Umbilical cord (tissue), 1 donor: ENCODE measurements at regions not wholly inside any gene's neighbourhood (a gene's known extent, or its start where the extent isn't known, plus 50 kb on each side); places are given as distances from the start of the nearest gene placed in this dataset.
A peak's percentile ranks its signal among the peaks of the same experiment; 100 is the strongest.
"Not testable (repeated sequence)": the region's sequence is repeated elsewhere in the genome, so short reads cannot be mapped to it uniquely, and the experiment has no call there.

Experiments
- DNase-seq: peaks from one replicate; pipeline ENCODE4 v3.0.0-alpha.2; 2015; ENCODE audit warnings: low spot score

- no peak for DNase-seq
These were observed 184.5 kb upstream of the FBN2 start for GRCh38 chr5:128722551-128722950.

DNA sequence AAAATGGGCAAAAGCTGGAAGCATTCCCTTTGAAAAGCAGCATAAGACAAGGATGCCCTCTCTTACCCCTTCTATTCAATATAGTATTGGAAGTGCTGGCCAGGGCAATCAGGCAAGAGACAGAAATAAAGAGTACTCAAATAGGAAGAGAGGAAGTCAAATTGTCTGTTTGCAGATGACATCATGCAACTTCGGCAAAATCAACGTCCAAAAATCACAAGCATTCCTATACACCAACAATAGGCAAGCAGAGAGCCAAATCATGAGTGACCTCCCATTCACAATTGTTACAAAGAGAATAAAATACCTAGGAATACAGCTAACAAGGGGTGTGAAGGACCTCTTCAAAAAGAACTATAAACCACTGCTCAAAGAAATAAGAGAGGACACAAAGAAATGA lies 192.0 kb upstream of the FBN2 start:
- DNase-seq: not testable (repeated sequence)

DNA sequence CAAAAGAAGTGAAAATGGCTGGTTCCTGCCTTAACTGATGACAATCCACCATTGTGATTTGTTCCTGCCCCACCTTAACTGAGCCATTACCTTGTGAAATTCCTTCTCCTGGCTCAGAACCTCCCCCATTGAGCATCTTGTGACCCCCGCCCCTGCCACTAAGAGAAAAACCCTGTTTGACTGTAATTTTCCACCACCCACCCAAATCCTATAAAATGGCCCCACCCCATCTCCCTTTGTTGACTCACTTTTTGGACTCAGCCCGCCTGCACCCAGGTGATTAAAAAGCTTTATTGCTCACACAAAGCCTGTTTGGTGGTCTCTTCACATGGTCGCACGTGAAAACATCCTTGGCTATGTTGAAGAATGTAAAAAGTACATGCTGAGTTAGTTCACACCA lies 197.6 kb upstream of the FBN2 start:
- not testable (repeated sequence) for DNase-seq

DNA sequence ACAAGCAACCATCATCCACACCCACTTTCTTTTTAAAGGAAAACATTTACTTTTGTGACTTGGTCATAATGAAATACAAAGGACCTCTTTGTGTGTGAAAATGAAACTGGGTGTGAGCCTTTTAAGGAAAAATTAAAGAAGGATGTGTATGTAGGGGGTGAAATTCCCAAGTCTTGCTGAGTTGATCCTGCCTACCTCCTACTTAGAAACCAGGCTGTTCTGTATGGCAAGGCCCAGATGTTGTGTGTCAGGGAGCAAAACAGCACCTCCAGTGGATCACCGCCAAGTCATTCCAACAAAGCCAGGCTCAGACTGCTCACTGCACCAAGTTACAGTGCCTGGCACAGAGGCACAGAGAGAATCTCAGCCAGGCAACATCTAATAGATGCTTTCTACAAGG lies 198.5 kb upstream of the FBN2 start:
- peak; percentile 26 for DNase-seq

DNA sequence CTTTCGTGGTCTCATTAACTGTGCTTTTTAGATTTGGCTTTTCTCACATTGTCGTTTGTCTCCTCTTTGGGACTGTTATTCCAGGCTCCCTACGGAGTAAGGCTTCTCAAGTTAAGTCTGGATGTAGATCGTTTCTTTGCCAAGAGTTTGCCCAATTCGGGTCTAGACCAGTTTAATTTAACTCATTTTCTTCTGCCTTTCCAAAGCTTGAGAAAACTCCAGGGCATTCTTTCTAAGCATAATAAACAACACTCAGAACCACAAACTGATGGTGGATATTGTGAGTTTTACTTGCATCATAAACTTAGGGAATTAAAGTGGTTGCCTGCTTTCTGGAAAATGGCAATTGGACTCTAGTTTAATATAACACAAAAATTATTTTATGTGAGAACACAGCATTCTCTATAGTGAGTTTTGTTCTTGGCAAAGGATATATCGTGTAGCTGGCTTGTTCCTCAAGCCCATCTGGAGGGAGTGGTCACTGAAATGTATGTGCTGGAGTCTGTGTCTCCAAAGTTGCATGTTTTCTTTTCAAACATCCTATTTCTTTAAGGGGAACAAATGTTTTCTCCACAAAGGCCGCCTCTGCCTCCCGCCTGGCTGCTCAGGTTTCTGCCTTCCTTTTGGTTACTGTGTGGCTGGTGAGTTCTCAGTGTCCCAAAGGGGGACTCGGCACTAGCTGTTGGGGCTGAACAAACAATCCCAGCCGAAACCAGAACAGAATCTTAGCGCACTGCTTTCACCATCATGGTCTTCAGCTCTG lies 211.3 kb upstream of the FBN2 start:
- DNase-seq: peak; percentile 64

DNA sequence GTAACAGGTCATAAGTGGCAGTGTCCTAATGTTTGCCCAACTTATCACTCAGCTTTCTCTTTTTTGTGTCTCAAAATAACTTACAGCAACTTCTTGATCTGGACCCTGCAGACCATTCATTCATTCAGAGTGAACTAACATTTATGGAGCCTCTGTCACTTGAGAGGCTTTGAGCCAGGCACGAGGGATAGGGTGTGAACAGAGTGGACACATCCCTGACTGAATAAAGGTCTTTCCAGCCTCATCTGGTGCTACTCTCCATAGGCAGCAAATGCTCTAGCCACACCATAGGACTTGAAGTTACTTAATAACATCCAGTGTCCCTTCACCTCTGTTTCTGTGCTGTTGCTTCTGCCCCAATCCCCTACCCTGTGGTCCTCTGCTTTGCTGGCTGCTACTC lies 212.1 kb upstream of the FBN2 start:
- no peak for DNase-seq

DNA sequence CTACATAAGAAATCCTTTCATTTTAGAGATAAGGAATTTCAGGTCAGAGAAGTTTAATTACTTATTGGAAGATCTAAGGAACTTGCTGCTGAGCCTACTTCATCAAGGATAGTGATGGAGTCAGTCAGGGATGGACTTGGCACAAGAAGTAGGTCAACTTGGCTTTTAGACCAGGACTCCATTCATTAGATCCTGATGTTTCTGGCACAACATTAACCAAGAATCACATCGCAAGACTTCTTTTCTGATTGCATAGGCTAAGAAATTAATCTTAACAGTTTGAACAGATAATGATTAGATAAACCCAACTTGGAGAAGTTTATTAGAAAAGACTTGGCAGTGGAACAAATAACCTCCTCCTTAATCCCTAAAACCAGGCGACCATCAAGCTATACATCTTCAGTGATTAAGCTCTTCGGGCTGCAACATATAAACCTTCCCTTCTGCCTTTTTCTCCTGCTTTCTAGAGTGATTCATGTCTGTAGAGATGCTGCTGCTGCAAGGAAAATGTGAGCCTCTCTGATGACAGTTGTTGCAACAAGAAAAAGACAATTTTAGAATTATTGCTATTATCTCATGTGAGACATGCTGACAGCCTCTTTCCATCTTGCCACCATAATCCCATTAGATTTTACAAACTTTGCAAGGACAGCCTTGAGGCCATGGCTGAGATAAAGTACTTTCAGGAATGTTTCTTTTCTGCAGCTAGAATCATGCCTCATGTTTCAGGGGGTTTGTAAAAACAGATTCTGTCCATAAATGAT lies 207.9 kb upstream of the SLC27A6 start:
- peak; percentile 98 for DNase-seq

DNA sequence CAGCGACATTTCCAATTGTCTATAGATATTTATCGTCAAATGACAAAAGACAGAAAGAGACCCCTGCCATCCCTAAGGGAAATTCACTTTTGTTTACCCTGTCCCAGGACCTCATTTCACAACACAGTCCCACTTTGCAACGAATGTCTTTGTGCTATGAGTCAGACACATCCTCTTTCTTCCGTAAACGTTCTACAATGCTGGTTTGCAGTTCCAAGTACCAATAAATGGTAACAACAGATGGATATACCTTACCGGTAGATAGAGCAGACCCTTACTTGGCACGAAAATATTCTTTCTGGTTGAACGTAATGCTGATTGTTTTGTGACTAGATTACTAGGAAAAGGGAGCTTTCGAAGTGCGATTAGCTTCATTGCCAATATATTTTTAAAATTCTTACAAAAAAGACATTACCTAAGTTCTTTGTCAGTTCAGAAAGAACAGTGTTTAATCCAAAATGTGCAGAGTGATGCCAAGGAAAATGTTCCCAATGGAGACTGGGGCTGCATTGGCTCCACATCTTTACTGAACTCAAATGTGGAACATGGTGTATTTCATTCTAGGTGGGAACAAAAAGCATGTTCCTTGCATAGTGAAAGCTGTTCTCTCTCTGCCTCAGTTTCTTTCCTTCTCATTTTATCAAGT lies 202.5 kb upstream of the SLC27A6 start:
- DNase-seq: no peak

DNA sequence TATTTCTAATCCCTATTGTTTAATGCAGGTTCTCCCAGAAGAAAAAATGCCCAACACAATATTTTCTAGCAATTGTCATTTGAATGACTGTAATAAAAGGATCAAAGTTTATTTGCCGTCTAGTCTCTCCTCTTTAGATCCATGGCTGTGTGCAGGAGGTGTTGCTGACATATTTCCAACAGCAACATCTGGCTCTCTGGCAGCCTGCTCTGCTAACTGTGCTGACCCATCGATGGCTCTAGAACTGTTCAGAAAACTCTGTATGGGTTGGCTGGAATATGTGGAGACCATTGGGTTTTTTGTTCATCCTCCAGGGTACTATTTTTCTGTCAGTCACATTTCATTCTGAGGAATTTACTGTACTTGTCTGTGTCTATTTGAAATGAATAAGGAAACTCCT lies 202.0 kb upstream of the SLC27A6 start:
- DNase-seq: peak; percentile 51

DNA sequence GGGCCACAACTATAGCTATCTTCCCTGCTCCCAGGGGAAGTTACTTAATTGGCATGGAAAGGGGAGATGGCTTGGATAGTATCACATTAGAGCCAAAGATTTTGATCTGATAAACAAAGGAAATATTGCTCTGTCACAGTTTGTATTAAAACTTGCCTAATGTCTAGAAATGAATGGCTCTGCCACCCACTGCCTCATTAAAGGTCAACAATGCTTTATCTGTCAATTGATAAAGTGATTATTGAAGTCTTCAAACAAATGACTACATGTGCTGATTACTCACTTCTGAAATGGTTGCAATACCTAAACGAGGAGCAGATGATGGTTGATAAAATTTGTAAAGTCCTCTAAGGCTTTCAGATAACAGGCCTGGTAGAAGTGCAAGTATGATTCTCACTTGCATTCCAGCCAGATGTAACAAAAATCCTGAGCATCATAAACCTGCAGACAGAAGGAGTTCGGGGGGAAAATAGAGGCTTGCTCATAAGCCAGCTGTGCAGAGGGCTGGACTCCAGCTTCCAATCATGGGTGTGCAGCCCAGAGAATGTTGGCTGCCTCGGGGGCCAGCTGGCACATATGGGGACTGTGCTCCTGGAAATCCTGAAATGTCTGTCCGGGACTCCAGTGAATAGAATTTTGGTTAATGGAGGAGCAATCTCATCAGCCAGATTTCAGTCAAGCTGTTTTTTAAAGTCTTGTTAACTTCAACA lies 200.5 kb upstream of the SLC27A6 start:
- DNase-seq: peak; percentile 64

- no peak for DNase-seq
These were observed 199.7 kb upstream of the SLC27A6 start for GRCh38 chr5:128765448-128766061.

DNA sequence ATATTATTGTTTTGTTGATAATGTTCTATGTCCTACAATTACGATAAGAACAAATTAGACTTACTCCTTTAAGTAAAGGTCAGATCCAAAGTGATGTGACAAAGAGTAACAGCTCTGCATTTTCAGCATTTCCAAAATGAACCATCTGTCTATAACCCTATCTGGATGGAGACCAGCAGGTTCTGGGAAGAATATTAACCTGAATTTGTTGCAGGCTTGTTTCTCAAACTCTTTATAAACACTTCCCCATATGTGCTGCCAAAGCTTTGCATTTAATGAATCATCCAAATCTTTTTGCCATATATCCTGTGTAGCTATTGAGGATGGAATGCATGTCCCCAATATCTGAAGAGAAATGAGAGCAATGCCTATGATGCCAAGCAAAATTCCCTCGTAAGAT lies 198.9 kb upstream of the SLC27A6 start:
- DNase-seq: no peak

DNA sequence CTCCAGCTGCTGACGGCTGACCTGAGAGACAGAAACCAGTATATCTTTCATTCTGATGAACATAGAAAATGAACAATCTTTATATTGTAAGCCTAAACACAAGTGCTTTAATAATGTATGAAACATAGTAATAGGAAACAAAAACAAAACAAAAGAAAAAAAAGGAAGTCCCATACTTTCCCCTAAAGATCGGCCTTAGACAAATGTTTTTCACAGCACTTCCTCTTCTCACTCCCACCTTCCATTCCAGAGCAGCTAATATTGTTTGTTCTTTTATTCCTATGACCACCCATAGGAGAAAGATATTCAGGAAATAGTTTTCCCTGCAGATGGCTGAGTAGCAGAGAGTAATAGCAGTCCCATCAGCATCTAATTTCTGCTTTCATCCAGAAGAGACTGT lies 194.4 kb upstream of the SLC27A6 start:
- DNase-seq: no peak

GRCh38 chr5:128772356-128772755 lies 192.9 kb upstream of the SLC27A6 start:
- no peak for DNase-seq

DNA sequence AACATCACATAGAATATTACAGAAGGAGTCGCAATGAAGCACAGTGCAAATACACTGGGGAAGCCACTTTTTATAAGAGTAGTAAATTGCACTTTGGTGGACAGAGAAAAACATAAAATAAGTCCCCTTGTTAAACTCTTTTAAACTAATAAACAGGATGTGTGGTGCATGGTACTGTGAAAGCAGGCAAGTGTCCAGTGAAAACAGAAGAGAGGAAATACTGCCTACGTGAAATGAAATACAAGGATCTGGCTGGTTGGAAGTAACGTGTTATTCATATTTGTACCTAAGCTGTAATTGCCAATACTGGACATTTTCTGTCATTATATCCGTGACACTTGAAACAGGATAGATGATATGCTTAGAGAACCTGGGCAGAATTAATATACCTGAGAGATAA lies 191.9 kb upstream of the SLC27A6 start:
- DNase-seq: no peak

- DNase-seq: no peak
These were observed 190.7 kb upstream of the SLC27A6 start for GRCh38 chr5:128774605-128775004.

DNA sequence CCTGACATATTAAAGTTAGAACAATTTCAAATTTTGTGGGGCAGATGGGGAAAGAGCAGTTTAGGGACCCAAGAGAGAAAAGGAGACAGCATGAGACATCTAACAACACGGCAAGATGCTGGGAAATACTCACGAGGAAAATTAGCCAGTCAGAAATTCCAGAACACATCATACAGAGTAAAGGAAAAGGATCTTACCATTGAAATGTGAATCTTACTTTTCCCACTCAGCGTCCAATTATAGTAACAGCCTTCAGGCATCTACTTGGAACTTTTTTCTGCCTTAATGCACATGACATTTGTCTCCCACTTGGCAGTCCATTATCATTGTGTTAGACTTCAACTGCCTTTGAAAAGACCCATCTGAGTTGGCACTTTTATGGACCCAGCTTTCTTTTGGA lies 189.7 kb upstream of the SLC27A6 start:
- DNase-seq: no peak

GRCh38 chr5:128777052-128777451 lies 188.2 kb upstream of the SLC27A6 start:
- DNase-seq: no peak

- DNase-seq: no peak
These were observed 186.8 kb upstream of the SLC27A6 start for GRCh38 chr5:128778474-128778873.

GRCh38 chr5:128782446-128782845 lies 182.8 kb upstream of the SLC27A6 start:
- DNase-seq: no peak

- DNase-seq: no peak
These were observed 180.6 kb upstream of the SLC27A6 start for GRCh38 chr5:128784726-128785125.

- no peak for DNase-seq
These were observed 174.0 kb upstream of the SLC27A6 start for GRCh38 chr5:128791312-128791711.
